ENCODE measurements at regions not wholly inside any gene's neighbourhood (a gene's known extent, or its start where the extent isn't known, plus 50 kb on each side); places are given as distances from the start of the nearest gene placed in this dataset.

DNA sequence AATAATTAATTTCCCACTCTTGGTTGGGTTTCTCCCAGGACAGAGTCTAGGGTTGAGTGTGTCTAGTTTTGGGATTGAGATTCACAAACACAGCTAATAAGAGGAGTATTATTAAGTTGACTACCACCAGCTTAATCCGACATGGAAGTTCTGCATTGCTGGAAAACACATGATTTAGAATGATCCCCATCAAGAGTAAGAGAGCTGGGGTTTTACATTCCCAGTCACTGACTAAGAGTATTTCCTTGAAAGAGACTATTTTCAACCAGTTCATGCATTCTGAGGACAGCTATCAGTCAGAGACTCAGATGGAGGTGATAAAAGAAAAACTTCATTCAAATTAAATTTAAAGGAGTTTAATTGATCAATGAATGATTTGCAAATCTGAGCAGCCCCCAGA, 334.6 kb upstream of the LRATD1 start (continued):
- TF ChIP-seq, protein P1, sequence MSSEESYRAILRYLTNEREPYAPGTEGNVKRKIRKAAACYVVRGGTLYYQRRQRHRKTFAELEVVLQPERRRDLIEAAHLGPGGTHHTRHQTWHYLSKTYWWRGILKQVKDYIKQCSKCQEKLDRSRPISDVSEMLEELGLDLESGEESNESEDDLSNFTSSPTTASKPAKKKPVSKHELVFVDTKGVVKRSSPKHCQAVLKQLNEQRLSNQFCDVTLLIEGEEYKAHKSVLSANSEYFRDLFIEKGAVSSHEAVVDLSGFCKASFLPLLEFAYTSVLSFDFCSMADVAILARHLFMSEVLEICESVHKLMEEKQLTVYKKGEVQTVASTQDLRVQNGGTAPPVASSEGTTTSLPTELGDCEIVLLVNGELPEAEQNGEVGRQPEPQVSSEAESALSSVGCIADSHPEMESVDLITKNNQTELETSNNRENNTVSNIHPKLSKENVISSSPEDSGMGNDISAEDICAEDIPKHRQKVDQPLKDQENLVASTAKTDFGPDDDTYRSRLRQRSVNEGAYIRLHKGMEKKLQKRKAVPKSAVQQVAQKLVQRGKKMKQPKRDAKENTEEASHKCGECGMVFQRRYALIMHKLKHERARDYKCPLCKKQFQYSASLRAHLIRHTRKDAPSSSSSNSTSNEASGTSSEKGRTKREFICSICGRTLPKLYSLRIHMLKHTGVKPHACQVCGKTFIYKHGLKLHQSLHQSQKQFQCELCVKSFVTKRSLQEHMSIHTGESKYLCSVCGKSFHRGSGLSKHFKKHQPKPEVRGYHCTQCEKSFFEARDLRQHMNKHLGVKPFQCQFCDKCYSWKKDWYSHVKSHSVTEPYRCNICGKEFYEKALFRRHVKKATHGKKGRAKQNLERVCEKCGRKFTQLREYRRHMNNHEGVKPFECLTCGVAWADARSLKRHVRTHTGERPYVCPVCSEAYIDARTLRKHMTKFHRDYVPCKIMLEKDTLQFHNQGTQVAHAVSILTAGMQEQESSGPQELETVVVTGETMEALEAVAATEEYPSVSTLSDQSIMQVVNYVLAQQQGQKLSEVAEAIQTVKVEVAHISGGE (tag by site-specific recombination; conservative IDR thresholded peaks at IDR 0.05; ENCODE audit: low read depth) = no peak
- no peak for TF ChIP-seq KLF16 (tag by site-specific recombination; IDR thresholded peaks at IDR 0.05)
- TF ChIP-seq, protein P2, sequence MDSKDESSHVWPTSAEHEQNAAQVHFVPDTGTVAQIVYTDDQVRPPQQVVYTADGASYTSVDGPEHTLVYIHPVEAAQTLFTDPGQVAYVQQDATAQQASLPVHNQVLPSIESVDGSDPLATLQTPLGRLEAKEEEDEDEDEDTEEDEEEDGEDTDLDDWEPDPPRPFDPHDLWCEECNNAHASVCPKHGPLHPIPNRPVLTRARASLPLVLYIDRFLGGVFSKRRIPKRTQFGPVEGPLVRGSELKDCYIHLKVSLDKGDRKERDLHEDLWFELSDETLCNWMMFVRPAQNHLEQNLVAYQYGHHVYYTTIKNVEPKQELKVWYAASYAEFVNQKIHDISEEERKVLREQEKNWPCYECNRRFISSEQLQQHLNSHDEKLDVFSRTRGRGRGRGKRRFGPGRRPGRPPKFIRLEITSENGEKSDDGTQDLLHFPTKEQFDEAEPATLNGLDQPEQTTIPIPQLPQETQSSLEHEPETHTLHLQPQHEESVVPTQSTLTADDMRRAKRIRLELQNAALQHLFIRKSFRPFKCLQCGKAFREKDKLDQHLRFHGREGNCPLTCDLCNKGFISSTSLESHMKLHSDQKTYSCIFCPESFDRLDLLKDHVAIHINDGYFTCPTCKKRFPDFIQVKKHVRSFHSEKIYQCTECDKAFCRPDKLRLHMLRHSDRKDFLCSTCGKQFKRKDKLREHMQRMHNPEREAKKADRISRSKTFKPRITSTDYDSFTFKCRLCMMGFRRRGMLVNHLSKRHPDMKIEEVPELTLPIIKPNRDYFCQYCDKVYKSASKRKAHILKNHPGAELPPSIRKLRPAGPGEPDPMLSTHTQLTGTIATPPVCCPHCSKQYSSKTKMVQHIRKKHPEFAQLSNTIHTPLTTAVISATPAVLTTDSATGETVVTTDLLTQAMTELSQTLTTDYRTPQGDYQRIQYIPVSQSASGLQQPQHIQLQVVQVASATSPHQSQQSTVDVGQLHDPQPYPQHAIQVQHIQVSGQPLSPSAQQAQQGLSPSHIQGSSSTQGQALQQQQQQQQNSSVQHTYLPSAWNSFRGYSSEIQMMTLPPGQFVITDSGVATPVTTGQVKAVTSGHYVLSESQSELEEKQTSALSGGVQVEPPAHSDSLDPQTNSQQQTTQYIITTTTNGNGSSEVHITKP (tag by site-specific recombination; IDR thresholded peaks at IDR 0.05) = no peak
- TF ChIP-seq ZNF514 (tag by site-specific recombination; IDR thresholded peaks at IDR 0.05) = no peak
- no peak for TF ChIP-seq ZNF350 (tag by site-specific recombination; IDR thresholded peaks at IDR 0.05)
- no peak for TF ChIP-seq ZNF501 (tag by site-specific recombination; IDR thresholded peaks at IDR 0.05)
- no peak for TF ChIP-seq ZNF239 (tag by site-specific recombination; IDR thresholded peaks at IDR 0.05)
- TF ChIP-seq ZNF677 (tag by site-specific recombination; IDR thresholded peaks at IDR 0.05) = no peak

DNA sequence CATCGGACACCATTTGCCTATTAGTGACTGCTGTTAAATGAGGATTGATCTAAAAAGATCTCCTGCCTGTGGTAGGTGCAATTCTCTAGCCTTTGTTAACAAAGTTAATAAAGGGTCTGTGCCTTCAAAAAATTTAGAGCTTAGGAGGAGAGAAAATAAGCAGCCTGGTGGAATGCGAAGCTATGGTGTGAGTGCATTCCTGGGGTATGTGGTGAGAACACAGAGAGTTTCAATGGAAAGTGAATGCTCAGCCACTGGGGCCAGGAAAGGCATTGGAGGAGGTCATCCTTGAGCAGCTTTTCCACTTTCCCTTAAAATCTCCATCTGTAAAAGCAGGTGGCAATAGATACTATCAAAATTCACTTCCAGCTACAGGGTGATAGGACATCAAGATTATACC, 331.2 kb upstream of the LRATD1 start:
- Histone ChIP-seq H3K4me3 (ENCODE audit: low read depth, low read length) (no peak overlapping the region), H3K36me3 (ENCODE audit: control insufficient read depth in 2 of 2, insufficient read depth in 1 of 2, low read length in 2 of 2) (no peaks in the 10 kb centered on the region), H3K4me1 (ENCODE audit: control insufficient read depth, insufficient read depth, low read length) (no peaks in the 10 kb centered on the region), H3K27ac (ENCODE audit: extremely low read depth, low read depth, low read length) (no peak overlapping the region), H3K9me3 (ENCODE audit: control insufficient read depth, insufficient read depth, low read depth, low read length) (no peaks in the 10 kb centered on the region)
- TF ChIP-seq, protein P3, sequence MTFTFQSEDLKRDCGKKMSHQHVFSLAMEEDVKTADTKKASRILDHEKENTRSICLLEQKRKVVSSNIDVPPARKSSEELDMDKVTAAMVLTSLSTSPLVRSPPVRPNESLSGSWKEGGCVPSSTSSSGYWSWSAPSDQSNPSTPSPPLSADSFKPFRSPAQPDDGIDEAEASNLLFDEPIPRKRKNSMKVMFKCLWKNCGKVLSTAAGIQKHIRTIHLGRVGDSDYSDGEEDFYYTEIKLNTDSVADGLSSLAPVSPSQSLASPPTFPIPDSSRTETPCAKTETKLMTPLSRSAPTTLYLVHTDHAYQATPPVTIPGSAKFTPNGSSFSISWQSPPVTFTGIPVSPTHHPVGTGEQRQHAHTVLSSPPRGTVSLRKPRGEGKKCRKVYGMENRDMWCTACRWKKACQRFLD (tag by site-specific recombination; IDR thresholded peaks at IDR 0.05) = no peak
- TF ChIP-seq, protein P4, sequence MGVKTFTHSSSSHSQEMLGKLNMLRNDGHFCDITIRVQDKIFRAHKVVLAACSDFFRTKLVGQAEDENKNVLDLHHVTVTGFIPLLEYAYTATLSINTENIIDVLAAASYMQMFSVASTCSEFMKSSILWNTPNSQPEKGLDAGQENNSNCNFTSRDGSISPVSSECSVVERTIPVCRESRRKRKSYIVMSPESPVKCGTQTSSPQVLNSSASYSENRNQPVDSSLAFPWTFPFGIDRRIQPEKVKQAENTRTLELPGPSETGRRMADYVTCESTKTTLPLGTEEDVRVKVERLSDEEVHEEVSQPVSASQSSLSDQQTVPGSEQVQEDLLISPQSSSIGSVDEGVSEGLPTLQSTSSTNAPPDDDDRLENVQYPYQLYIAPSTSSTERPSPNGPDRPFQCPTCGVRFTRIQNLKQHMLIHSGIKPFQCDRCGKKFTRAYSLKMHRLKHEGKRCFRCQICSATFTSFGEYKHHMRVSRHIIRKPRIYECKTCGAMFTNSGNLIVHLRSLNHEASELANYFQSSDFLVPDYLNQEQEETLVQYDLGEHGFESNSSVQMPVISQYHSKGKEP (tag by site-specific recombination; IDR thresholded peaks at IDR 0.05) = no peak
- TF ChIP-seq RBAK (tag by site-specific recombination; IDR thresholded peaks at IDR 0.05) (no peak), ZNF549 (tag by site-specific recombination; IDR thresholded peaks at IDR 0.05) (no peak), ZNF837 (tag by site-specific recombination; IDR thresholded peaks at IDR 0.05) (no peak), ZNF202 (tag by site-specific recombination; IDR thresholded peaks at IDR 0.05; ENCODE audit: borderline replicate concordance) (no peak), SP3 (tag by site-specific recombination; IDR thresholded peaks at IDR 0.05) (no peak), YY1 (tag by site-specific recombination; IDR thresholded peaks at IDR 0.05) (no peak), ZNF391 (tag by site-specific recombination; IDR thresholded peaks at IDR 0.05; ENCODE audit: borderline replicate concordance, low read depth) (no peak)
- TF ChIP-seq, protein P5, sequence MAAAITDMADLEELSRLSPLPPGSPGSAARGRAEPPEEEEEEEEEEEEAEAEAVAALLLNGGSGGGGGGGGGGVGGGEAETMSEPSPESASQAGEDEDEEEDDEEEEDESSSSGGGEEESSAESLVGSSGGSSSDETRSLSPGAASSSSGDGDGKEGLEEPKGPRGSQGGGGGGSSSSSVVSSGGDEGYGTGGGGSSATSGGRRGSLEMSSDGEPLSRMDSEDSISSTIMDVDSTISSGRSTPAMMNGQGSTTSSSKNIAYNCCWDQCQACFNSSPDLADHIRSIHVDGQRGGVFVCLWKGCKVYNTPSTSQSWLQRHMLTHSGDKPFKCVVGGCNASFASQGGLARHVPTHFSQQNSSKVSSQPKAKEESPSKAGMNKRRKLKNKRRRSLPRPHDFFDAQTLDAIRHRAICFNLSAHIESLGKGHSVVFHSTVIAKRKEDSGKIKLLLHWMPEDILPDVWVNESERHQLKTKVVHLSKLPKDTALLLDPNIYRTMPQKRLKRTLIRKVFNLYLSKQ (tag by site-specific recombination; IDR thresholded peaks at IDR 0.05; ENCODE audit: borderline replicate concordance) = no peak
- CTCF ChIA-PET = interaction anchor here (0.6 to 0.7 kb wide), 2 partner anchors 291 to 454 kb away, joined by 3 to 5 read pairs; no protein-coding TSS in a partner anchor
- POLR2A ChIA-PET = no interaction called here
